H9 (cell line): ENCODE measurements at regions not wholly inside any gene's neighbourhood (a gene's known extent, or its start where the extent isn't known, plus 50 kb on each side); places are given as distances from the start of the nearest gene placed in this dataset.

Experiments
- DNase-seq: peaks from one replicate; pipeline ENCODE4 v3.0.0-alpha.2; 2017
- H2AFZ ChIP-seq: one replicate; pipeline ENCODE4 v1.6.1; 2013; ENCODE audit warnings: mild to moderate bottlenecking, low read length, control low read depth, moderate library complexity
- H2AK5ac ChIP-seq: 2 replicates; pipeline ENCODE4 v1.6.1; 2013; ENCODE audit warnings: low read length, control low read depth, mixed read lengths; ENCODE audit not compliant: insufficient read length
- H2BK120ac ChIP-seq: one replicate; pipeline ENCODE4 v1.6.1; 2013; ENCODE audit warnings: low read depth, mild to moderate bottlenecking, low read length, control low read depth, inconsistent platforms; ENCODE audit not compliant: poor library complexity, severe bottlenecking
- H2BK12ac ChIP-seq: 2 replicates; pipeline ENCODE4 v1.6.1; 2013; ENCODE audit warnings: low read length, control low read depth, mixed read lengths, low read depth; ENCODE audit not compliant: insufficient read length
- H2BK15ac ChIP-seq: 2 replicates; pipeline ENCODE4 v1.6.1; 2013; ENCODE audit warnings: low read depth, low read length, control low read depth
- H2BK20ac ChIP-seq: one replicate; pipeline ENCODE4 v1.6.1; 2013; ENCODE audit warnings: low read depth, mild to moderate bottlenecking, low read length, control low read depth, inconsistent platforms; ENCODE audit not compliant: poor library complexity, severe bottlenecking
- H2BK5ac ChIP-seq: 2 replicates; pipeline ENCODE4 v1.6.1; 2013; ENCODE audit warnings: low read length, control low read depth, mixed read lengths; ENCODE audit not compliant: insufficient read length
- H3K14ac ChIP-seq: 2 replicates; pipeline ENCODE4 v1.6.1; 2013; ENCODE audit warnings: low read length, control low read depth; ENCODE audit not compliant: insufficient read depth
- H3K18ac ChIP-seq: 2 replicates; pipeline ENCODE4 v1.6.1; 2013; ENCODE audit warnings: low read depth, mild to moderate bottlenecking, mixed read lengths, low read length, control low read depth; ENCODE audit not compliant: insufficient read length
- H3K23ac ChIP-seq: 2 replicates; pipeline ENCODE4 v1.6.1; 2013; ENCODE audit warnings: low read length, control low read depth, mixed read lengths, low read depth; ENCODE audit not compliant: insufficient read length
- H3K23me2 ChIP-seq: 2 replicates; pipeline ENCODE4 v1.6.1; 2013; ENCODE audit warnings: low read depth, mild to moderate bottlenecking, mixed read lengths, low read length, control low read depth; ENCODE audit not compliant: insufficient read length, poor library complexity, severe bottlenecking
- H3K27ac ChIP-seq: 2 replicates; pipeline ENCODE4 v1.5.1; 2013; ENCODE audit warnings: low read length, control low read depth, mixed read lengths, low read depth; ENCODE audit not compliant: insufficient read length
- H3K27me3 ChIP-seq: 2 replicates; pipeline ENCODE4 v1.6.1; 2013; ENCODE audit warnings: low read length, control low read depth, inconsistent platforms; ENCODE audit not compliant: insufficient read depth
- H3K4ac ChIP-seq: 2 replicates; pipeline ENCODE4 v1.6.1; 2013; ENCODE audit warnings: low read depth, mild to moderate bottlenecking, control low read depth, inconsistent platforms, low read length, moderate library complexity
- H3K4me1 ChIP-seq: 2 replicates; pipeline ENCODE4 v1.6.1; 2013; ENCODE audit warnings: low read length, control low read depth, inconsistent platforms; ENCODE audit not compliant: insufficient read depth
- H3K4me2 ChIP-seq: 2 replicates; pipeline ENCODE4 v1.6.1; 2013; ENCODE audit warnings: low read length, control low read depth, mixed read lengths; ENCODE audit not compliant: insufficient read length, insufficient read depth
- H3K56ac ChIP-seq: 2 replicates; pipeline ENCODE4 v1.6.1; 2013; ENCODE audit warnings: low read depth, mild to moderate bottlenecking, mixed read lengths, low read length, control low read depth; ENCODE audit not compliant: insufficient read length
- H3K79me1 ChIP-seq: 2 replicates; pipeline ENCODE4 v1.6.1; 2013; ENCODE audit warnings: low read depth, mild to moderate bottlenecking, moderate library complexity, low read length, control low read depth, inconsistent platforms; ENCODE audit not compliant: insufficient read depth, poor library complexity, severe bottlenecking
- H3K79me2 ChIP-seq: 2 replicates; pipeline ENCODE4 v1.6.1; 2013; ENCODE audit warnings: low read length, control low read depth, inconsistent platforms; ENCODE audit not compliant: insufficient read depth
- H3K9ac ChIP-seq: 2 replicates; pipeline ENCODE4 v1.6.1; 2013; ENCODE audit warnings: low read length, control low read depth, mixed read lengths; ENCODE audit not compliant: insufficient read length; ENCODE audit errors: extremely low read depth
- H3K9me3 ChIP-seq: one replicate; pipeline ENCODE4 v1.6.1; 2013; ENCODE audit warnings: low read depth, low read length, inconsistent platforms; ENCODE audit not compliant: control insufficient read depth
- H3T11ph ChIP-seq: one replicate; pipeline ENCODE4 v1.6.1; 2013; ENCODE audit warnings: mild to moderate bottlenecking, low read length, control low read depth, inconsistent platforms
- H4K20me1 ChIP-seq: one replicate; pipeline ENCODE4 v1.6.1; 2013; ENCODE audit not compliant: control insufficient read depth, insufficient read length, insufficient read depth
- H4K5ac ChIP-seq: 2 replicates; pipeline ENCODE4 v1.6.1; 2013; ENCODE audit warnings: low read depth, mild to moderate bottlenecking, mixed read lengths, low read length, control low read depth; ENCODE audit not compliant: insufficient read length
- H4K8ac ChIP-seq: replicated peaks from 2 replicates; pipeline ENCODE4 v1.6.1; 2013; ENCODE audit warnings: low read length, control low read depth, mixed read lengths, low read depth; ENCODE audit not compliant: insufficient read length
- H4K91ac ChIP-seq: 2 replicates; pipeline ENCODE4 v1.6.1; 2013; ENCODE audit warnings: low read depth, mild to moderate bottlenecking, moderate library complexity, mixed read lengths, low read length, control low read depth; ENCODE audit not compliant: insufficient read length
- H3K27ac Mint-ChIP-seq, 3 experiments: 2 replicates in 2 of 3; 3 replicates in 1 of 3; pipeline ENCODE4 v1.8.0; 2020 to 2021; ENCODE audit warnings: mixed read lengths in 3 of 3, mild to moderate bottlenecking in 1 of 3, moderate library complexity in 1 of 3
- H3K27me3 Mint-ChIP-seq: 2 replicates; pipeline ENCODE4 v1.8.0; 2021; ENCODE audit warnings: low read depth, mild to moderate bottlenecking, moderate library complexity, mixed read lengths
- H3K36me3 Mint-ChIP-seq, 3 experiments: 2 replicates in 2 of 3; 3 replicates in 1 of 3; pipeline ENCODE4 v1.8.0; 2020 to 2021; ENCODE audit warnings: low read depth in 3 of 3, mixed read lengths in 3 of 3; ENCODE audit not compliant: insufficient read depth in 1 of 3
- H3K4me1 Mint-ChIP-seq, 2 experiments: 2 replicates each; pipeline ENCODE4 v1.8.0; 2020; ENCODE audit warnings: mixed read lengths in 2 of 2
- H3K4me3 Mint-ChIP-seq, 2 experiments: 2 replicates in 1 of 2; 3 replicates in 1 of 2; pipeline ENCODE4 v1.8.0; 2020 to 2021; ENCODE audit warnings: mild to moderate bottlenecking in 2 of 2, mixed read lengths in 2 of 2, moderate library complexity in 1 of 2
- H3K9me3 Mint-ChIP-seq, 2 experiments: 2 replicates in 1 of 2; 3 replicates in 1 of 2; pipeline ENCODE4 v1.8.0; 2020; ENCODE audit warnings: mild to moderate bottlenecking in 2 of 2, mixed read lengths in 2 of 2, moderate library complexity in 1 of 2
- WGBS: extraction: QIAGEN DNeasy Blood & Tissue Kit; methylation state at CpG from one replicate; pipeline ENCODE4 v1.1.7; 2013; ENCODE audit warnings: missing lambda C conversion rate, low lambda C conversion rate, mixed read lengths; ENCODE audit not compliant: insufficient read length; ENCODE audit errors: extremely low coverage; 5-methylcytosine and 5-hydroxymethylcytosine counted together
- TF ChIP-seq, protein P1 (sequence below): fragments of 200-600 bp; sonication (generic); conservative IDR thresholded peaks from 3 replicates; pipeline ENCODE4 v1.8.0; 2021; ENCODE audit warnings: antibody characterized with exemption, mild to moderate bottlenecking

DNA sequence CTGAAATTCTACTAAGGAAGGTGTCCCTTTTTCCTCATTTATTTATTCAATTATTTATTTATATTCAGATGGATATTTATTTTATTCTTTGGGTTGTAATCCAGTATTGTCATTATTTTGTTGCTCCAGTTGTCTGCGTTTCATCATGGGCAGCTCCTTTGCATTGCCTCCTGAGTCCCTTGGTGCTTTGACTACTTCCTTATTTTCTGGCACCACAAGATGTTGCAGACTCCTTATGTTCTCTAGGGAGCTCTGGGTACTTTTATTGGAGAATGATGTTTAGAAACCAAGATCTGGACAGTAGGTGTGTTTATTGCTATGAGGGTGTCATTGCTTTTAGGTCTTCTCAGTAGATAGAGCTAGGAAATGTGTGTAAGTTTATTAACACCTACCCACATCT is 59.9 kb upstream of the ERRFI1 start:
- peaks cover 0 to 7% of the 10 kb centered on the region in 2 experiments; a peak in 2 of 4 replicates for H3K4me1 Mint-ChIP-seq

More for the DNA sequence above, 59.9 kb upstream of the ERRFI1 start:
- Histone ChIP-seq H3K18ac (no peak overlapping the region), H3K79me2 (no peaks in the 10 kb centered on the region), H4K91ac (no peak overlapping the region), H2AK5ac (no peak overlapping the region), H3K79me1 (no peaks in the 10 kb centered on the region), H3K23ac (no peak overlapping the region), H3K4ac (no peak overlapping the region), H3K56ac (no peak overlapping the region), H3K9me3 (no peaks in the 10 kb centered on the region), H2BK12ac (no peak overlapping the region), H3K27me3 (no peaks in the 10 kb centered on the region), H2BK5ac (no peak overlapping the region), H3T11ph (no peak overlapping the region), H3K4me1 (no peaks in the 10 kb centered on the region), H2BK120ac (no peak overlapping the region), H3K9ac (no peak overlapping the region), H4K8ac (no peak overlapping the region), H2BK15ac (no peak overlapping the region), H3K23me2 (no peaks in the 10 kb centered on the region), H3K14ac (no peak overlapping the region), H3K27ac (no peak overlapping the region), H2BK20ac (no peak overlapping the region), H2AFZ (no peak overlapping the region), H4K5ac (no peak overlapping the region), H4K20me1 (no peaks in the 10 kb centered on the region), H3K4me2 (no peak overlapping the region)
- Mint-ChIP-seq H3K27ac (no peak overlapping the region), H3K27me3 (no peaks in the 10 kb centered on the region), H3K36me3 (no peaks in the 10 kb centered on the region), H3K4me3 (no peak overlapping the region), H3K9me3 (peaks cover 0 to 2% of the 10 kb centered on the region in 2 experiments; a peak in 3 of 5 replicates)
- TF ChIP-seq, protein P1, sequence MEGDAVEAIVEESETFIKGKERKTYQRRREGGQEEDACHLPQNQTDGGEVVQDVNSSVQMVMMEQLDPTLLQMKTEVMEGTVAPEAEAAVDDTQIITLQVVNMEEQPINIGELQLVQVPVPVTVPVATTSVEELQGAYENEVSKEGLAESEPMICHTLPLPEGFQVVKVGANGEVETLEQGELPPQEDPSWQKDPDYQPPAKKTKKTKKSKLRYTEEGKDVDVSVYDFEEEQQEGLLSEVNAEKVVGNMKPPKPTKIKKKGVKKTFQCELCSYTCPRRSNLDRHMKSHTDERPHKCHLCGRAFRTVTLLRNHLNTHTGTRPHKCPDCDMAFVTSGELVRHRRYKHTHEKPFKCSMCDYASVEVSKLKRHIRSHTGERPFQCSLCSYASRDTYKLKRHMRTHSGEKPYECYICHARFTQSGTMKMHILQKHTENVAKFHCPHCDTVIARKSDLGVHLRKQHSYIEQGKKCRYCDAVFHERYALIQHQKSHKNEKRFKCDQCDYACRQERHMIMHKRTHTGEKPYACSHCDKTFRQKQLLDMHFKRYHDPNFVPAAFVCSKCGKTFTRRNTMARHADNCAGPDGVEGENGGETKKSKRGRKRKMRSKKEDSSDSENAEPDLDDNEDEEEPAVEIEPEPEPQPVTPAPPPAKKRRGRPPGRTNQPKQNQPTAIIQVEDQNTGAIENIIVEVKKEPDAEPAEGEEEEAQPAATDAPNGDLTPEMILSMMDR = no peak
- no peak for DNase-seq
- WGBS = no CpG with 5 or more reads among the region's 1 CpG
